ENCODE measurements at regions not wholly inside any gene's neighbourhood (a gene's known extent, or its start where the extent isn't known, plus 50 kb on each side); places are given as distances from the start of the nearest gene placed in this dataset.

- DNase-seq = no peak
- Histone ChIP-seq H3K36me3 (no peaks in the 10 kb centered on the region), H3K27me3 (no peaks in the 10 kb centered on the region), H3K27ac (no peak overlapping the region), H3K9me3 (no peaks in the 10 kb centered on the region), H3K4me3 (no peak overlapping the region), H3K4me1 (no peaks in the 10 kb centered on the region)
- 93 to 94% methylated on average over 7 of the region's 7 CpGs for WGBS, 2 donors
- intact Hi-C loops (cut with DNase I) = no loop called here
- TF ChIP-seq POLR2AphosphoS5 (IDR thresholded peaks at IDR 0.05) = no peak
- TF ChIP-seq POLR2A (IDR thresholded peaks at IDR 0.05) = no peak
- TF ChIP-seq EP300 (IDR thresholded peaks at IDR 0.05) = no peak
- no peak for TF ChIP-seq CTCF (IDR thresholded peaks at IDR 0.05)
Observed at GRCh38 chr6:18676548-18676947, 289.4 kb downstream of the RNF144B start.

- no peak for DNase-seq
- H3K36me3 ChIP-seq = no peaks in the 10 kb centered on the region
- no peak overlapping the region for H3K27ac ChIP-seq
- H3K4me1 ChIP-seq = no peaks in the 10 kb centered on the region
- H3K4me3 ChIP-seq = no peak overlapping the region
- intact Hi-C loops (cut with DNase I) = no loop called here
- TF ChIP-seq CTCF (IDR thresholded peaks at IDR 0.05) (no peak), POLR2A (IDR thresholded peaks at IDR 0.05) (no peak), EP300 (IDR thresholded peaks at IDR 0.05) (no peak), POLR2AphosphoS5 (IDR thresholded peaks at IDR 0.05) (no peak)
- H3K27me3 ChIP-seq = no peaks in the 10 kb centered on the region
- no peaks in the 10 kb centered on the region for H3K9me3 ChIP-seq
Observed at GRCh38 chr6:18680842-18681241, 293.7 kb downstream of the RNF144B start.

- H3K4me1 ChIP-seq = no peaks in the 10 kb centered on the region
- H3K27me3 ChIP-seq = no peaks in the 10 kb centered on the region
- H3K4me3 ChIP-seq = no peak overlapping the region
- H3K9me3 ChIP-seq = no peaks in the 10 kb centered on the region
- 65 to 81% methylated on average over 5 of the region's 5 CpGs for WGBS, 2 donors
- no peaks in the 10 kb centered on the region for H3K36me3 ChIP-seq
- intact Hi-C loops (cut with DNase I) = no loop called here
- no peak for TF ChIP-seq POLR2A (IDR thresholded peaks at IDR 0.05)
- TF ChIP-seq EP300 (IDR thresholded peaks at IDR 0.05) = no peak
- TF ChIP-seq POLR2AphosphoS5 (IDR thresholded peaks at IDR 0.05) = no peak
- no peak for TF ChIP-seq CTCF (IDR thresholded peaks at IDR 0.05)
- no peak overlapping the region for H3K27ac ChIP-seq
- DNase-seq = no peak
Observed at GRCh38 chr6:18681832-18682503, 294.8 kb downstream of the RNF144B start.

GRCh38 chr6:18684343-18684742, 297.2 kb downstream of the RNF144B start:
- Histone ChIP-seq H3K4me3 (no peak overlapping the region), H3K36me3 (no peaks in the 10 kb centered on the region), H3K9me3 (no peaks in the 10 kb centered on the region), H3K4me1 (no peaks in the 10 kb centered on the region), H3K27me3 (no peaks in the 10 kb centered on the region), H3K27ac (no peak overlapping the region)
- TF ChIP-seq CTCF (IDR thresholded peaks at IDR 0.05) (no peak), EP300 (IDR thresholded peaks at IDR 0.05) (no peak), POLR2AphosphoS5 (IDR thresholded peaks at IDR 0.05) (no peak), POLR2A (IDR thresholded peaks at IDR 0.05) (no peak)
- no peak for DNase-seq
- intact Hi-C loops (cut with DNase I) = no loop called here
- WGBS, 2 donors = 53 to 71% methylated on average over 3 of the region's 3 CpGs

Data from sigmoid colon (tissue), 6 donors.